PC-3 (cell line): ENCODE measurements at regions not wholly inside any gene's neighbourhood (a gene's known extent, or its start where the extent isn't known, plus 50 kb on each side); places are given as distances from the start of the nearest gene placed in this dataset.

Experiments used
- ATAC-seq: fragments of 200-7000 bp; cut with Tn5 transposase; 2 replicates; pipeline ENCODE4 v1.9.1; 2020; ENCODE audit warnings: mild to moderate bottlenecking, moderate library complexity
- BruUV-seq: library from RNA; stranded (reverse); fragments of 400-500 nt; replicated peaks from 2 replicates; lab custom pipeline; 2021; lab: Mats Ljungman, UMichigan
- CTCF ChIA-PET: fragments of 300-600 bp; sonication (Branson Sonifier 250); formaldehyde crosslinking; loops from one replicate; lab custom pipeline; 2022; ENCODE audit warnings: antibody characterized with exemption; lab: Charles Lee
- POLR2A ChIA-PET: fragments of 300-600 bp; sonication (Branson Sonifier 250); formaldehyde crosslinking; loops from one replicate; lab custom pipeline; 2022; ENCODE audit warnings: antibody characterized with exemption; ENCODE audit not compliant: unreplicated experiment; lab: Charles Lee
- DNase-seq: peaks from one replicate; pipeline ENCODE4 v3.0.0-alpha.2; 2015
- H2AFZ ChIP-seq: fragments of 300-600 bp; sonication (generic); 2 replicates; pipeline ENCODE4 v1.6.0; 2016; ENCODE audit warnings: antibody characterized with exemption, low read length
- H3F3A ChIP-seq: fragments of 300-600 bp; sonication (generic); one replicate; pipeline ENCODE4 v1.6.0; 2017; ENCODE audit warnings: antibody characterized with exemption, low read length, control low read depth, mild to moderate bottlenecking; ENCODE audit not compliant: unreplicated experiment
- H3K27ac ChIP-seq: fragments of 300-600 bp; sonication (generic); 2 replicates; pipeline ENCODE4 v1.5.1; 2016; ENCODE audit warnings: mild to moderate bottlenecking, low read length
- H3K27me3 ChIP-seq: fragments of 300-600 bp; sonication (generic); 2 replicates; pipeline ENCODE4 v1.6.1; 2016; ENCODE audit warnings: low read length, mixed read lengths
- H3K36me3 ChIP-seq: fragments of 300-600 bp; sonication (generic); 2 replicates; pipeline ENCODE4 v1.6.1; 2016; ENCODE audit warnings: low read depth, mixed run types, low read length, mixed read lengths
- H3K4me1 ChIP-seq: fragments of 300-600 bp; sonication (generic); 2 replicates; pipeline ENCODE4 v1.5.1; 2016; ENCODE audit warnings: low read length; ENCODE audit not compliant: insufficient read depth
- H3K4me2 ChIP-seq: fragments of 300-600 bp; sonication (generic); 2 replicates; pipeline ENCODE4 v1.6.0; 2016; ENCODE audit warnings: low read length
- H3K4me3 ChIP-seq: fragments of 300-600 bp; sonication (generic); 2 replicates; pipeline ENCODE4 v1.5.1; 2016; ENCODE audit warnings: mild to moderate bottlenecking, low read length, mixed read lengths
- H3K79me2 ChIP-seq: fragments of 300-600 bp; sonication (generic); 2 replicates; pipeline ENCODE4 v1.6.1; 2017; ENCODE audit warnings: low read length, mixed read lengths
- H3K9ac ChIP-seq: fragments of 300-600 bp; sonication (generic); 2 replicates; pipeline ENCODE4 v1.6.0; 2016; ENCODE audit warnings: mild to moderate bottlenecking, low read length
- H3K9me2 ChIP-seq: fragments of 300-600 bp; sonication (generic); replicated peaks from 2 replicates; pipeline ENCODE4 v1.6.1; 2016; ENCODE audit warnings: mixed run types, low read length, mixed read lengths
- H3K9me3 ChIP-seq: fragments of 300-600 bp; sonication (generic); 2 replicates; pipeline ENCODE4 v1.6.1; 2016; ENCODE audit warnings: low read length, mixed read lengths
- H4K20me1 ChIP-seq: fragments of 300-600 bp; sonication (generic); 2 replicates; pipeline ENCODE4 v1.6.1; 2016; ENCODE audit warnings: low read length, mixed read lengths
- CTCF ChIP-seq: fragments of 300-600 bp; sonication (generic); conservative IDR thresholded peaks from 2 replicates; pipeline ENCODE4 v1.5.1; 2017; ENCODE audit warnings: antibody characterized with exemption, low read depth, mild to moderate bottlenecking, low read length
- EZH2 ChIP-seq: fragments of 300-600 bp; sonication (generic); IDR thresholded peaks from one replicate; pipeline ENCODE4 v1.6.1; 2017; ENCODE audit warnings: antibody characterized with exemption, mild to moderate bottlenecking, low read length; ENCODE audit not compliant: unreplicated experiment
- EZH2phosphoT487 ChIP-seq: fragments of 300-600 bp; sonication (generic); IDR thresholded peaks from 2 replicates; pipeline ENCODE4 v1.6.1; 2018; ENCODE audit warnings: mild to moderate bottlenecking, antibody characterized with exemption, low read length, borderline replicate concordance
- intact Hi-C: fragments of 100-400 bp; cut with micrococcal nuclease; formaldehyde crosslinking; loops from 2 replicates; pipeline ENCODE4 v1.9.0; 2023

- no TSS peak for BruUV-seq
- Histone ChIP-seq H3K27me3 (no peaks in the 10 kb centered on the region), H3K9ac (no peak overlapping the region), H3K4me1 (no peaks in the 10 kb centered on the region), H3K4me3 (no peak overlapping the region), H3K79me2 (no peaks in the 10 kb centered on the region), H3K9me3 (no peaks in the 10 kb centered on the region), H3K9me2 (no peaks in the 10 kb centered on the region), H4K20me1 (no peaks in the 10 kb centered on the region), H3K27ac (no peak overlapping the region), H3K36me3 (no peaks in the 10 kb centered on the region), H3F3A (no peaks in the 10 kb centered on the region), H2AFZ (no peak overlapping the region), H3K4me2 (no peak overlapping the region)
- ChIA-PET POLR2A (no interaction called here), CTCF (no interaction called here)
- DNase-seq (no peak), ATAC-seq (no peak)
- no peak for TF ChIP-seq EZH2phosphoT487
- TF ChIP-seq CTCF: no peak
- no peak for TF ChIP-seq EZH2
- intact Hi-C loops: no loop called here
These were observed 168.5 kb upstream of the C16orf82 start for GRCh38 chr16:26898200-26898599.

- no peaks in the 10 kb centered on the region for H4K20me1 ChIP-seq
- ChIA-PET CTCF (no interaction called here), POLR2A (no interaction called here)
- no peak for DNase-seq
- intact Hi-C loops: no loop called here
- no peaks in the 10 kb centered on the region for H3K36me3 ChIP-seq
- no peak overlapping the region for H3K27ac ChIP-seq
- no peak for TF ChIP-seq CTCF
- TF ChIP-seq EZH2phosphoT487: no peak
- no peak for TF ChIP-seq EZH2
- no peak overlapping the region for H3K4me3 ChIP-seq
- no peak overlapping the region for H2AFZ ChIP-seq
- H3K9me2 ChIP-seq: no peaks in the 10 kb centered on the region
- H3K4me2 ChIP-seq: no peak overlapping the region
- H3K9ac ChIP-seq: no peak overlapping the region
- no peaks in the 10 kb centered on the region for H3F3A ChIP-seq
- no TSS peak for BruUV-seq
- H3K4me1 ChIP-seq: no peaks in the 10 kb centered on the region
- H3K79me2 ChIP-seq: no peaks in the 10 kb centered on the region
- no peaks in the 10 kb centered on the region for H3K27me3 ChIP-seq
- ATAC-seq: no peak
- no peaks in the 10 kb centered on the region for H3K9me3 ChIP-seq
These were observed 165.4 kb upstream of the C16orf82 start for GRCh38 chr16:26901196-26901861.

- H3K36me3 ChIP-seq: no peaks in the 10 kb centered on the region
- TF ChIP-seq EZH2 (no peak), EZH2phosphoT487 (no peak), CTCF (no peak)
- no peak overlapping the region for H3K9ac ChIP-seq
- H4K20me1 ChIP-seq: no peaks in the 10 kb centered on the region
- CTCF ChIA-PET: no interaction called here
- H3K79me2 ChIP-seq: no peaks in the 10 kb centered on the region
- H3K27ac ChIP-seq: no peak overlapping the region
- H3K27me3 ChIP-seq: no peaks in the 10 kb centered on the region
- no peaks in the 10 kb centered on the region for H3F3A ChIP-seq
- no peaks in the 10 kb centered on the region for H3K9me3 ChIP-seq
- intact Hi-C loops: no loop called here
- no peaks in the 10 kb centered on the region for H3K4me1 ChIP-seq
- POLR2A ChIA-PET: no interaction called here
- DNase-seq (no peak), ATAC-seq (no peak)
- no peak overlapping the region for H3K4me2 ChIP-seq
- H3K4me3 ChIP-seq: no peak overlapping the region
- H3K9me2 ChIP-seq: no peaks in the 10 kb centered on the region
- no TSS peak for BruUV-seq
- no peak overlapping the region for H2AFZ ChIP-seq
These were observed 164.7 kb upstream of the C16orf82 start for GRCh38 chr16:26901983-26902382.
